ENCODE measurements at regions not wholly inside any gene's neighbourhood (a gene's known extent, or its start where the extent isn't known, plus 50 kb on each side); places are given as distances from the start of the nearest gene placed in this dataset.

GRCh38 chr3:152113413-152113812 lies 155.3 kb upstream of the MBNL1 start:
- TF ChIP-seq CTCF (IDR thresholded peaks at IDR 0.05) (no peak), EZH2 (IDR thresholded peaks at IDR 0.05; ENCODE audit: borderline replicate concordance, insufficient read depth, low read depth, low read length, poor library complexity, severe bottlenecking) (no peak)

All from B cell (primary cell).